Osteoblast (primary cell): ENCODE measurements at regions not wholly inside any gene's neighbourhood (a gene's known extent, or its start where the extent isn't known, plus 50 kb on each side); places are given as distances from the start of the nearest gene placed in this dataset.
"Not testable (repeated sequence)": the region's sequence is repeated elsewhere in the genome, so short reads cannot be mapped to it uniquely, and the experiment has no call there.

Experiments used
- DNase-seq: peaks from one replicate; pipeline ENCODE4 v3.0.0; 2011; ENCODE audit warnings: low spot score, mixed read lengths; ENCODE audit not compliant: insufficient read length; ENCODE audit errors: missing footprints
- H2AFZ ChIP-seq: 2 replicates; pipeline ENCODE4 v1.6.0; 2011; ENCODE audit warnings: mild to moderate bottlenecking, low read length
- H3K27ac ChIP-seq: 2 replicates; pipeline ENCODE4 v1.5.1; 2011; ENCODE audit warnings: mild to moderate bottlenecking, low read depth, low read length, moderate library complexity
- H3K27me3 ChIP-seq: 2 replicates; pipeline ENCODE4 v1.6.0; 2012; ENCODE audit warnings: mild to moderate bottlenecking, control low read depth, inconsistent platforms, low read length, moderate library complexity; ENCODE audit not compliant: insufficient read depth
- H3K36me3 ChIP-seq: 2 replicates; pipeline ENCODE4 v1.5.1; 2011; ENCODE audit warnings: mild to moderate bottlenecking, low read length, control low read depth, moderate library complexity; ENCODE audit not compliant: insufficient read depth
- H3K4me1 ChIP-seq: 2 replicates; pipeline ENCODE4 v1.5.1; 2011; ENCODE audit warnings: mild to moderate bottlenecking, low read length, control low read depth, moderate library complexity; ENCODE audit not compliant: insufficient read depth
- H3K4me2 ChIP-seq: 2 replicates; pipeline ENCODE4 v1.6.0; 2011; ENCODE audit warnings: mild to moderate bottlenecking, low read length; ENCODE audit not compliant: insufficient read depth
- H3K4me3 ChIP-seq: fragments of 200-600 bp; sonication (generic); 3 replicates; pipeline ENCODE4 v1.5.1; 2012; ENCODE audit warnings: mild to moderate bottlenecking, low read length, inconsistent platforms; ENCODE audit not compliant: insufficient read depth
- H3K79me2 ChIP-seq: 2 replicates; pipeline ENCODE4 v1.6.0; 2012; ENCODE audit warnings: mild to moderate bottlenecking, low read length, control low read depth, inconsistent platforms; ENCODE audit not compliant: insufficient read depth
- H3K9me3 ChIP-seq: 2 replicates; pipeline ENCODE4 v1.5.1; 2011; ENCODE audit warnings: low read depth, low read length, control low read depth
- H4K20me1 ChIP-seq: 2 replicates; pipeline ENCODE4 v1.6.0; 2012; ENCODE audit warnings: mild to moderate bottlenecking, low read length, control low read depth; ENCODE audit not compliant: insufficient read depth
- CTCF ChIP-seq: IDR thresholded peaks from 2 replicates; pipeline ENCODE4 v1.5.1; 2011; ENCODE audit warnings: mild to moderate bottlenecking, low read depth, low read length, moderate library complexity; ENCODE audit errors: extremely low read depth

GRCh38 chr15:84142888-84143337 lies 92.7 kb upstream of the GOLGA6L4 start:
- peak; percentile 85 for TF ChIP-seq CTCF
- Histone ChIP-seq H3K27ac (no peak overlapping the region), H3K4me1 (no peaks in the 10 kb centered on the region), H3K27me3 (no peaks in the 10 kb centered on the region), H3K36me3 (no peaks in the 10 kb centered on the region), H2AFZ (peak overlapping the region; percentile 72), H3K9me3 (no peaks in the 10 kb centered on the region), H3K4me2 (peak overlapping the region; percentile 76), H3K79me2 (no peaks in the 10 kb centered on the region), H4K20me1 (no peaks in the 10 kb centered on the region), H3K4me3 (no peak overlapping the region)
- DNase-seq = no peak

- Histone ChIP-seq H3K27me3 (no peaks in the 10 kb centered on the region), H3K4me3 (no peak overlapping the region), H4K20me1 (no peaks in the 10 kb centered on the region), H3K9me3 (no peaks in the 10 kb centered on the region), H3K36me3 (no peaks in the 10 kb centered on the region), H3K4me1 (no peaks in the 10 kb centered on the region), H3K4me2 (no peak overlapping the region), H3K27ac (no peak overlapping the region), H3K79me2 (no peaks in the 10 kb centered on the region), H2AFZ (no peak overlapping the region)
- no peak for TF ChIP-seq CTCF
- no peak for DNase-seq
Measured at GRCh38 chr15:84143753-84144314, 91.7 kb upstream of the GOLGA6L4 start.

GRCh38 chr15:84144946-84145345 lies 90.6 kb upstream of the GOLGA6L4 start:
- not testable (repeated sequence) for H3K4me1 ChIP-seq, H4K20me1 ChIP-seq, H3K9me3 ChIP-seq, H3K27me3 ChIP-seq, H2AFZ ChIP-seq, H3K4me2 ChIP-seq, H3K4me3 ChIP-seq, H3K36me3 ChIP-seq, H3K27ac ChIP-seq, H3K79me2 ChIP-seq, DNase-seq

- not testable (repeated sequence) for H3K36me3 ChIP-seq, H2AFZ ChIP-seq, DNase-seq, H4K20me1 ChIP-seq, H3K4me1 ChIP-seq, H3K27me3 ChIP-seq, H3K79me2 ChIP-seq, H3K9me3 ChIP-seq, H3K4me2 ChIP-seq, H3K27ac ChIP-seq, H3K4me3 ChIP-seq
Measured at GRCh38 chr15:84146299-84146698, 89.3 kb upstream of the GOLGA6L4 start.

GRCh38 chr15:84147307-84147706 lies 88.3 kb upstream of the GOLGA6L4 start:
- not testable (repeated sequence) for H2AFZ ChIP-seq, H3K79me2 ChIP-seq, DNase-seq, H3K4me1 ChIP-seq, H3K27ac ChIP-seq, H3K9me3 ChIP-seq, H3K4me2 ChIP-seq, H4K20me1 ChIP-seq, H3K36me3 ChIP-seq, H3K27me3 ChIP-seq, H3K4me3 ChIP-seq
